NB4 (cell line): ENCODE measurements at regions not wholly inside any gene's neighbourhood (a gene's known extent, or its start where the extent isn't known, plus 50 kb on each side); places are given as distances from the start of the nearest gene placed in this dataset.

ENCODE experiments used
- DNase-seq: peaks from one replicate; pipeline ENCODE4 v3.0.0; 2010; ENCODE audit warnings: low read depth
- H3K4me3 ChIP-seq: one replicate; pipeline ENCODE4 v1.5.1; 2011; ENCODE audit warnings: mild to moderate bottlenecking, low read depth, low read length, moderate library complexity
- CTCF ChIP-seq: IDR thresholded peaks from one replicate; pipeline ENCODE4 v1.5.1; 2012; ENCODE audit warnings: low read depth, low read length
- MAX ChIP-seq: IDR thresholded peaks from 2 replicates; pipeline ENCODE4 v1.6.1; 2011; ENCODE audit warnings: low read depth, low read length
- MYC ChIP-seq: IDR thresholded peaks from 2 replicates; pipeline ENCODE4 v1.6.1; 2011; ENCODE audit warnings: low read depth, low read length
- POLR2A ChIP-seq: IDR thresholded peaks from 2 replicates; pipeline ENCODE4 v1.6.1; 2011; ENCODE audit warnings: mild to moderate bottlenecking; ENCODE audit not compliant: insufficient read length; ENCODE audit errors: extremely low read depth

GRCh38 chr16:65767125-65767524, 599.4 kb upstream of the CDH5 start:
- DNase-seq, result no peak
- TF ChIP-seq POLR2A (no peak), CTCF (no peak), MAX (no peak), MYC (no peak)
- H3K4me3 ChIP-seq, result no peak overlapping the region

GRCh38 chr16:65763640-65764305, 602.7 kb upstream of the CDH5 start:
- H3K4me3 ChIP-seq, result no peak overlapping the region
- TF ChIP-seq MAX, result no peak
- no peak for TF ChIP-seq CTCF
- TF ChIP-seq MYC, result no peak
- no peak for TF ChIP-seq POLR2A
- peak; percentile 88 for DNase-seq

GRCh38 chr16:65760874-65761273, 605.6 kb upstream of the CDH5 start:
- no peak for DNase-seq
- no peak overlapping the region for H3K4me3 ChIP-seq
- TF ChIP-seq MAX (no peak), MYC (no peak), CTCF (no peak), POLR2A (no peak)

- DNase-seq, result no peak
- H3K4me3 ChIP-seq, result no peak overlapping the region
- TF ChIP-seq CTCF, result no peak
- no peak for TF ChIP-seq MYC
- TF ChIP-seq POLR2A, result no peak
- no peak for TF ChIP-seq MAX
Observed at GRCh38 chr16:65758620-65759019, 607.9 kb upstream of the CDH5 start.

GRCh38 chr16:65757064-65757463, 609.4 kb upstream of the CDH5 start:
- DNase-seq, result no peak
- TF ChIP-seq MYC (no peak), CTCF (no peak), MAX (no peak), POLR2A (no peak)
- H3K4me3 ChIP-seq, result no peak overlapping the region

GRCh38 chr16:65756163-65756562, 610.3 kb upstream of the CDH5 start:
- DNase-seq, result no peak
- H3K4me3 ChIP-seq, result no peak overlapping the region
- TF ChIP-seq CTCF, result no peak
- no peak for TF ChIP-seq MAX
- TF ChIP-seq MYC, result no peak
- TF ChIP-seq POLR2A, result no peak
